Erythroblast (primary cell): ENCODE measurements at regions not wholly inside any gene's neighbourhood (a gene's known extent, or its start where the extent isn't known, plus 50 kb on each side); places are given as distances from the start of the nearest gene placed in this dataset.

Experiments
- DNase-seq, 2 experiments: peaks; one replicate each; lab custom pipeline; 2025; lab: John Stamatoyannopoulos, UW
- GATA1 ChIP-seq: IDR thresholded peaks from 2 replicates; pipeline ENCODE4 v1.6.1; 2011; ENCODE audit warnings: low read depth, mild to moderate bottlenecking, control low read depth, low read length, moderate library complexity
- POLR2A ChIP-seq: IDR thresholded peaks from 2 replicates; pipeline ENCODE4 v1.6.1; 2011; ENCODE audit warnings: mild to moderate bottlenecking, low read length

DNA sequence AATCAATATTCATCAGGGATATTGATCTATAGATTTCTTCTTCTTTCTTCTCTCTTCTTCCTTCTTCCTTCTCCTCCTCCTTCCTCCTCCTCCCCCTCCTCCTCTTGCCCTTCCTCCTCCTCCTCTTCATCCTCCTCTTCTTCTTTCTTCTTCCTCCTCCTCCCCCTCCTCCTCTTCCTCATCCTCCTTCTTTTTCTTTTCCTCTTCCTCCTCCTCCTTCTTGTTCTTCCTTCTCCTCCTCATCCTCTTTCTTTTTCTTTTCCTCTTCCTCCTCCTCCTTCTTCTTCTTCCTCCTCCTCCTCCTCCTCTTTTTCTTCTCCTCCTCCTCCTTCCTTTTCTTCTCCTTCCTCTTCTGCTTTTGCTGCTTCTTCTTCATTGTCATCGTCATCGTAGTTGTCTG, 52.4 kb upstream of the SERINC1 start:
- no peak for TF ChIP-seq POLR2A
- no peak for TF ChIP-seq GATA1
- DNase-seq: no peak

DNA sequence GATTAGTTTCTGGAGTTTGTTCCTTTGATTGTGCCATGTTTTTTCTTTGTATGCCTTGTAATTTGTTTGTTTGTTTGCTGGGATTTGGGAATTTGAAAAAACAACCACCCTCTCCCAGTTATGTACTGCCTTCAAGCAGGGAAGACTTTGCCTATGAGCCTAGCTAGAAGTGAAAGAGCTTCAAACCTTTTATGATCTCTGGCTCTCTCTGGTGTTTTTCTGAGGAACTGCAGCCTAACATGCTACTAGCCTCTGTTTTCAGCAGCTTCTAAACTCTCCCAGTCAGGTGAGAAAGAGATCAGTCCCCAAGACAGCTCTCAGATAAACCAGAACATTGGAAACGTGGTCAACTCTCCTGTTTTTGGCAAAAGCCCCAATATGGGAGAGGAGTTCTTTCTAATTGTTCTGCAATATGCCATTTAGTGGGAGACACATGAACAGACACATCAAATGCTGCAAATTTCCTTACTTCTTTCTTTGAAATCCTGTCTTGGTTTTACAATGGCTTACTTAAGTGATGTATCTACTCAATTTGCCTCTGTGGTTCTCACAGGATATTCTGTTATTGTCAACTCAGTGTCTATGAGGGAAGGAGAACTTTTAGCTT, 58.9 kb upstream of the SERINC1 start:
- DNase-seq: peak; percentile 50 to 66
- TF ChIP-seq POLR2A (no peak), GATA1 (no peak)

DNA sequence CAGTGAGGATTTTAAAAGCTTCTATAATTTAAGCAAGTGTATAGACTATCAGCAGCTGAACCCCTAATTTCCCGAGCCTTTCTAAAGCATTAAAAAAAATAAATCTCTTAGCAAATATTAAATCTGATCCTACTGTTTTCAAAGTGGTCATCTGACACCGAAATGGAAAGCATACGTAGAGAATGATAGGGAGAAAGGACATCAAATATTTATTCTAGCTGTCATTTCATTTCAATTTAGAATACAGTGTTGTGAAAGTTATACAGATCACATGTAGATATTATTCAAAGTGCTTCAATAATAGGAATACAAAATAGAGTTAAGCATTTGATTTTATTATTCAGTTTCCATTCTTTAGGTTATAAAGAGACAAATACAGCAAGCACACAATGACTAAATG, 61.9 kb upstream of the PKIB start:
- no peak for DNase-seq
- TF ChIP-seq GATA1 (no peak), POLR2A (no peak)

DNA sequence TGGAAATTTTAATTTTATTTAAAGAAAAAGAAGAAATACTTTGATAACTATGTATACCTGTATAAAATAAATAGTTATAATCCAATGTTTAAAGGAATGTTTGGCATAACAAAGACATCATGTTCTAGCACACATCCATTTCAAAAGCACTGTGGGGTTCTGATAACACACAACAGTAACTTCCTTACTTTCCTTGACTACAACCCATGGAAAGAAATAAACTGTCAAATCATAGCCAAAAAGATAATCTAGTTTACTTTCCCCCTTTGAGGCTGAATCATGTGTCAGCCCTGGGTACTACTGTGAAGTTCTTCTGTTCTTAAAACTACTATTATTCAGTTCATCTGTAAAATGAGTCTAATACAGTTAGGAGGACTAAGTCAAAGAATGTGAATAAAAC, 61.4 kb upstream of the PKIB start:
- no peak for DNase-seq
- TF ChIP-seq GATA1: no peak
- TF ChIP-seq POLR2A: no peak

DNA sequence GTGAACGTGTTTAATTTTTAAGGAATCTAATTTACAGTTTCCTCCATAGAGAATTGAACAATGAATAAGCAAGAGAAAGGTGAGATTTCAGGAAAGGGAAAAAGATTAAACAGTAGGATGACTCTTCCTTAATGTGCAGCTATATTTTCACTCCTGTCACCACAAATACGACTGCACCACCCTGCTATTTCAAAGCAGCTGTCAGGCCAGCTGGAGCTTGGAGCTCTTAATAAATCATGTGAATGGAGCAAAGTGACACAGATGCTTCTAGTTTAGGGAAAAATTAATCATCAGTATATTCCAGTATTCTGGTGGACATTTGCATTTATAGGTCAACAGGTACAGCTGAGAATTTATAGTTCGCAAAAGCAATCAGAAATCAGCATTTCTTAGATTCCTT, 56.5 kb upstream of the PKIB start:
- no peak for DNase-seq
- no peak for TF ChIP-seq GATA1
- TF ChIP-seq POLR2A: no peak

GRCh38 chr6:122555561-122555960, 54.6 kb upstream of the PKIB start:
- DNase-seq: no peak
- TF ChIP-seq GATA1 (no peak), POLR2A (no peak)

DNA sequence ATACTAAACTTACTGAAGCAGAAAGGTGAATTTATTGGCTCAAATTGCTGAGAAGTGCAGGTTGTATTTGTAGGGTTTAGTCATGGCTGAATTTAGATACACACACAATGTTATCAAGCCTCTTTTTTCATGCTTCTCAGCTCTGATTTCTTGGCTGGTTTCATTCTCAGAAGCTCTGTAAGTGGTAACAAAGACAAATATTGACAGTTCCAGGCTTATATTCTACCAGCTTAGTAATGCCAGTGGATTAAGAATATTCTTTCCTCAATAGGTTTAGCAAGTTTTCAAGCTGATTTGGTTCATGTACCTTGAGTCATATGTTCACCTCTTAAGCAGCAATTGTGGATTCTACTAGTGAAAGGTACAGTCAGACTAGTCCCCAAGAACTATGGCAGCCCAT, 52.1 kb upstream of the PKIB start:
- no peak for TF ChIP-seq GATA1
- TF ChIP-seq POLR2A: no peak
- DNase-seq: no peak
